ENCODE measurements at regions not wholly inside any gene's neighbourhood (a gene's known extent, or its start where the extent isn't known, plus 50 kb on each side); places are given as distances from the start of the nearest gene placed in this dataset.

DNA sequence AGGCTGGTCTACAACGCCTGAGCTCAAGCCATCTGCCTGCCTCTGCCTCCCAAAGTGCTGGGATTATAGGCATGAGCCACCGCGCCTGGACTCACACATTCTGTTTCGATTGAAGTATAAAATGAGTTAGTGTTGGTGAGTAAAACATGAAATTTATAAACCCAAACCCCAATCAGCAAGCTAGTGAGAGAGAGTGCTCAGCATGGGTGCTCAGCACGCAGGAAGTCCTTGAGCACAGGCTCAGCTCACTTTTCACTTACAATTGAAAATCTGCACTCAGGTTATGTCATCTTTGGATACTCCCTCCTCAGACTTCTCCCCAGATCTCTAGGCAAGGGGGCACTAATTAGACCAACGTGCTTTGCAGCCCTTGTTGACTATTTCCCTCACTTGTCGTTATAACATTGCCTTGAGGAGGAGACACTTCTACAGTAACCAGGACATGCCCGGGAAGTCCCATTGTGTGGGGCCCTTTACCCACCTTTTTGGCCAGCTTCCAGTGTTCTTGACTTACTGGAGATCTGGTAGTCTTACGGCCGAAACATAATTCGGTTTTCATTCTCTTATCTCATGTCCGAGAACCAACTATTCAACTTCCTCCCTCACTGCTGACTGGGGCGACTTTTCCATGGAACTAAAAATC, 68.5 kb upstream of the AMN1 start:
- TF ChIP-seq, protein P1, sequence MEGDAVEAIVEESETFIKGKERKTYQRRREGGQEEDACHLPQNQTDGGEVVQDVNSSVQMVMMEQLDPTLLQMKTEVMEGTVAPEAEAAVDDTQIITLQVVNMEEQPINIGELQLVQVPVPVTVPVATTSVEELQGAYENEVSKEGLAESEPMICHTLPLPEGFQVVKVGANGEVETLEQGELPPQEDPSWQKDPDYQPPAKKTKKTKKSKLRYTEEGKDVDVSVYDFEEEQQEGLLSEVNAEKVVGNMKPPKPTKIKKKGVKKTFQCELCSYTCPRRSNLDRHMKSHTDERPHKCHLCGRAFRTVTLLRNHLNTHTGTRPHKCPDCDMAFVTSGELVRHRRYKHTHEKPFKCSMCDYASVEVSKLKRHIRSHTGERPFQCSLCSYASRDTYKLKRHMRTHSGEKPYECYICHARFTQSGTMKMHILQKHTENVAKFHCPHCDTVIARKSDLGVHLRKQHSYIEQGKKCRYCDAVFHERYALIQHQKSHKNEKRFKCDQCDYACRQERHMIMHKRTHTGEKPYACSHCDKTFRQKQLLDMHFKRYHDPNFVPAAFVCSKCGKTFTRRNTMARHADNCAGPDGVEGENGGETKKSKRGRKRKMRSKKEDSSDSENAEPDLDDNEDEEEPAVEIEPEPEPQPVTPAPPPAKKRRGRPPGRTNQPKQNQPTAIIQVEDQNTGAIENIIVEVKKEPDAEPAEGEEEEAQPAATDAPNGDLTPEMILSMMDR (IDR thresholded peaks at IDR 0.05): no peak
- TF ChIP-seq POLR2A (IDR thresholded peaks at IDR 0.05): no peak
- TF ChIP-seq EP300 (IDR thresholded peaks at IDR 0.05): no peak

Measured in tibial nerve (tissue), 4 donors.